Central memory CD8-positive, alpha-beta T cell (primary cell): ENCODE measurements at regions not wholly inside any gene's neighbourhood (a gene's known extent, or its start where the extent isn't known, plus 50 kb on each side); places are given as distances from the start of the nearest gene placed in this dataset.
"Not testable (repeated sequence)": the region's sequence is repeated elsewhere in the genome, so short reads cannot be mapped to it uniquely, and the experiment has no call there.

Experiments
- ATAC-seq: fragments of 150-1000 bp; cut with Tn5 transposase; replicated peaks from 2 replicates; pipeline ENCODE4 v1.10.0; 2022; ENCODE audit warnings: mild to moderate bottlenecking, moderate FRiP score, moderate number of reproducible peaks; ENCODE audit not compliant: poor library complexity, severe bottlenecking; ENCODE audit errors: extremely low read depth
- DNase-seq, 2 donors: peaks; one replicate each; pipeline ENCODE4 v3.0.0; 2021; ENCODE audit warnings: low spot score in 2 of 2
- H3K27ac Mint-ChIP-seq: one replicate; pipeline ENCODE4 v1.8.0; 2022; ENCODE audit warnings: low read depth, mild to moderate bottlenecking, moderate library complexity, mixed read lengths
- H3K27me3 Mint-ChIP-seq: one replicate; pipeline ENCODE4 v1.8.0; 2022; ENCODE audit warnings: mixed read lengths
- H3K36me3 Mint-ChIP-seq: one replicate; pipeline ENCODE4 v1.8.0; 2022; ENCODE audit warnings: mild to moderate bottlenecking, moderate library complexity, mixed read lengths; ENCODE audit not compliant: insufficient read depth
- H3K4me1 Mint-ChIP-seq: one replicate; pipeline ENCODE4 v1.8.0; 2022; ENCODE audit warnings: mixed read lengths
- H3K4me3 Mint-ChIP-seq: one replicate; pipeline ENCODE4 v1.8.0; 2022; ENCODE audit warnings: mild to moderate bottlenecking, moderate library complexity, mixed read lengths
- H3K9me3 Mint-ChIP-seq: one replicate; pipeline ENCODE4 v1.8.0; 2022; ENCODE audit warnings: mixed read lengths

DNA sequence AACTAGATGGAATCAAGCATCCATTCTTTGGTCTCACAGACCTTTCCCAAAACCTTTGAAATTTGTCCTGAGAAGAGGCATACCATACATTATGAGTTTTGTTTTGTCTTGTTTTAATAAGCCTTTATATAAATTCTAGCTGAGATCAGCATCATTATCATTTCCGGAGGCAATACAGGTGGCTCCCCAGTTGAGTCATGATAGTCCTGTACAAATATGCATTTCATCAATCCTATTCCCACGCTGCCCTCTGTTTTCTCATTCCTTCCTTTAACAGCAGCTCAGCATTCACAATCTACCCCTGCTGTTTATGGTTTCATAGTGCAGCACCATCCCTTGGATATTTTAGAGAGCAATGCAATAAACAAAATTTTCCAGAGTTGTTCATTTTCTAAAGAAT lies 216.7 kb downstream of the TXNL1 start:
- Mint-ChIP-seq H3K4me1 (no peaks in the 10 kb centered on the region), H3K36me3 (no peaks in the 10 kb centered on the region), H3K27me3 (no peaks in the 10 kb centered on the region), H3K9me3 (peaks cover 23% of the 10 kb centered on the region), H3K27ac (no peak overlapping the region), H3K4me3 (no peak overlapping the region)
- DNase-seq (no peak), ATAC-seq (no peak)

DNA sequence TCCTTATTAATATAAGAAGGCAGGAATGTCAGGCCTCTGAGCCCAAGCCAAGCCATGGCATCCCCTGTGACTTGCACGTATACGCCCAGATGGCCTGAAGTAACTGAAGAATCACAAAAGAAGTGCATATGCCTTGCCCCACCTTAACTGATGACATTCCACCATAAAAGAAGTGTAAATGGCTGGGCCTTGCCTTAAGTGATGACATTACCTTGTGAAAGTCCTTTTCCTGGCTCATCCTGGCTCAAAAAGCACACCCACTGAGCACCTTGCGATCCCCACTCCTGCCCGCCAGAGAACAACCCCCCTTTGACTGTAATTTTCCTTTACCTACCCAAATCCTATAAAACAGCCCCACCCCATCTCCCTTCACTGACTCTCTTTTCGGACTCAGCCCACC lies 217.5 kb downstream of the TXNL1 start:
- not testable (repeated sequence) for H3K4me1 Mint-ChIP-seq, ATAC-seq, DNase-seq, H3K27ac Mint-ChIP-seq, H3K4me3 Mint-ChIP-seq, H3K27me3 Mint-ChIP-seq, H3K36me3 Mint-ChIP-seq
- H3K9me3 Mint-ChIP-seq, result peaks cover 28% of the 10 kb centered on the region

DNA sequence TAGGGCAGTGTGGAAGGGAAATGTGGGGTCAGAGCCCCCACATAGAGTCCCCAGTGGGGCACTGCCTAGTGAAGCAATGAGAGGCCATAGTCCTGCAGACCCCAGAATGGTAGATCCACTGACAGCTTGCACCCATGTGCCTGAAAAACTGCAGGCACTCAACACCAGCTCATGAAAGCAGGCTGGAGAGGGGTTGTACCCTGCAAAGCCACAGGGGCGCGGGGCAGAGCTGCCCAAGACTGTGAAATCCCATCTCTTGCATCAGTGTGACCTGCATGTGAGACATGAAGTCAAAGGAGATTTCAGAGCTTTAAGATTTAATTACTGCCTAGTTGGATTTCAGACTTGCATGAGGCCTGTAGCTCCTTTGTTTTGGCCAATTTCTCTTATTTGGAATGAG lies 224.0 kb downstream of the TXNL1 start:
- no peak overlapping the region for H3K27ac Mint-ChIP-seq
- H3K4me3 Mint-ChIP-seq, result no peak overlapping the region
- H3K9me3 Mint-ChIP-seq, result peaks cover 22% of the 10 kb centered on the region
- DNase-seq, result no peak
- no peaks in the 10 kb centered on the region for H3K4me1 Mint-ChIP-seq
- H3K36me3 Mint-ChIP-seq, result no peaks in the 10 kb centered on the region
- H3K27me3 Mint-ChIP-seq, result no peaks in the 10 kb centered on the region
- no peak for ATAC-seq

DNA sequence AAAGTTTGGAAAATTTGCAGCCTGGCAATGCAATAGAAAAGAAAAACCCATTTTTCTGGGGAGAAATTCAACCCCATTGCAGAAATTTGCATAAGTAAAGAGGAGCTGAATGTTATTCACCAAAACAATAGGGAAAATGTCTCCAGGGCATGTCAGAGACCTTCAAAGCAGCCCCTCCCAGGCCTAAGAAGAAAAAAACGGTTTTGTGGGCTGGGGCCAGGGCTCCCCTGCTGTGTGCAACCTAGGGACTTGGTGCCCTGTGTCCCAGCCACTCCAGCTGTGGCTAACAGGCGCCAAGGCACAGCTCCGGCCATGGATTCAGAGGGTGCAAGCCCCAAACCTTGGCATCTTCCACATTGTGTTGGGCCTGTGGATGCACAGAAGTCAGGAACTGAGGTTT lies 224.5 kb downstream of the TXNL1 start:
- DNase-seq (no peak), ATAC-seq (no peak)
- Mint-ChIP-seq H3K4me1 (no peaks in the 10 kb centered on the region), H3K27me3 (no peaks in the 10 kb centered on the region), H3K4me3 (no peak overlapping the region), H3K36me3 (no peaks in the 10 kb centered on the region), H3K9me3 (peaks cover 22% of the 10 kb centered on the region), H3K27ac (no peak overlapping the region)

DNA sequence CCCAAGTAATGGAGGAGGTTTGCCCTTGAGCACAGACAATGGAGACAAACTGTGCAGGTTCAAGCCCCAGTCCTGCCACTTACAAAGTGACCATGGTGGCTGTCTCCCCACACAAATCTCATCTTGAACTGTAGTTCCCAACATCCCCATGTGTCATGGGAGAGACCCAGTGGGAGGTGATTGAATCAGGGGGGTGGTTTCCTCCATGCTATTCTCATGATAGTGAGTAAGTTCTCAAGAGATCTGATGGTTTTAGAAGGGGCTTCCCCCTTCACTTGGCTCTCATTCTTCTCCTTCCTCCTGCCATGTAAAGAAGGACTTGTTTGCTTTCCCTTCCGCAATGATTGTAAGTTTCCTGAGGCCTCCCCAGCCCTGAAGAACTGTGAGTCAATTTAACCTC lies 225.4 kb downstream of the TXNL1 start:
- no peak for ATAC-seq
- H3K9me3 Mint-ChIP-seq, result peaks cover 22% of the 10 kb centered on the region
- no peaks in the 10 kb centered on the region for H3K27me3 Mint-ChIP-seq
- H3K4me1 Mint-ChIP-seq, result no peaks in the 10 kb centered on the region
- no peak for DNase-seq
- no peak overlapping the region for H3K4me3 Mint-ChIP-seq
- no peaks in the 10 kb centered on the region for H3K36me3 Mint-ChIP-seq
- no peak overlapping the region for H3K27ac Mint-ChIP-seq

DNA sequence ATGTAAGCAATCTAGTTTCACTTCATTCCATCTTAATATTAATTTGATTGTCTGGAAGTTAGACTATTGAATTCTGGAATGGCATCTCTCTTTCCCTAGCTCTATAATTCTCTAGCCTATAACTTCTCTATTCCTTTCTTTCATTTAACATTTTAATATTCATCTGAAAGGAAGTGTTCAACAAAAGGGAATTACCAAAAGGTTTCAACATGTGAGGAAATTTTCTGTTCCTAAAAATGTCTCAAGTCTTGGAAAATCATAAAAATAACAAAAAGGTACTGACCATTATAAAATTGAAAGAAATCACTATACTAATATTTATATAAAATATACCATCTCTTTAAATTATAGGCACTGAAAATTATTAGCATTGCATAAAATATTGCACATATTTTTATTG lies 228.7 kb downstream of the TXNL1 start:
- H3K4me1 Mint-ChIP-seq, result no peaks in the 10 kb centered on the region
- H3K27ac Mint-ChIP-seq, result no peak overlapping the region
- DNase-seq, result no peak

DNA sequence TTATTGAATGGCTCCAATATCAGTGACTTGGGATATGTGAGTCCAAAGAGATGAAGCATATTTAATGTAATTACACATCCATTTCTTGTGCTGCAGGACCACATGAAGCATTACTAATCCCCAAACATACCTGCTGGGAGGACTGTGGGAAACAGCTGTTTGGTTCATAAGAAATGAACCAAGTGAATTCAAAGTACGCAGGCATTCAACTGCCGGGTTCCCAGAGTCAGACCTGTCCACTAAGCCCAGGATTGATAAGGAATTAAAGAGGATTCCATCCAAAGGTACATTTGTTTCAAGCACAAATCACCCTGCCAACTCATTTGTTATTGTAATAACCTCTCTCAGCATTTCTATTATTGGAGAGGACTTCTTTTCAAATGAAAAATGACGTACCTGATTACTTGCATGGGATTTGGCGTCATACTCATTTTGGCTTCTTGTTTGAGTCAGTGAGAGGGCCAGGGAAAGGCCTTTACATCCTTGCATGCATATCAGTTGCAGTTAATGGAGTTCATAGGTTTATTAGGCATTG lies 230.7 kb downstream of the TXNL1 start:
- DNase-seq, result no peak
- Mint-ChIP-seq H3K27me3 (no peaks in the 10 kb centered on the region), H3K4me1 (no peaks in the 10 kb centered on the region), H3K9me3 (peaks cover 16% of the 10 kb centered on the region), H3K4me3 (no peak overlapping the region), H3K36me3 (no peaks in the 10 kb centered on the region), H3K27ac (no peak overlapping the region)
- ATAC-seq, result no peak

More for the DNA sequence above, 228.7 kb downstream of the TXNL1 start:
- ATAC-seq, result no peak
- Mint-ChIP-seq H3K36me3 (no peaks in the 10 kb centered on the region), H3K4me3 (no peak overlapping the region), H3K9me3 (peaks cover 16% of the 10 kb centered on the region), H3K27me3 (no peaks in the 10 kb centered on the region)

DNA sequence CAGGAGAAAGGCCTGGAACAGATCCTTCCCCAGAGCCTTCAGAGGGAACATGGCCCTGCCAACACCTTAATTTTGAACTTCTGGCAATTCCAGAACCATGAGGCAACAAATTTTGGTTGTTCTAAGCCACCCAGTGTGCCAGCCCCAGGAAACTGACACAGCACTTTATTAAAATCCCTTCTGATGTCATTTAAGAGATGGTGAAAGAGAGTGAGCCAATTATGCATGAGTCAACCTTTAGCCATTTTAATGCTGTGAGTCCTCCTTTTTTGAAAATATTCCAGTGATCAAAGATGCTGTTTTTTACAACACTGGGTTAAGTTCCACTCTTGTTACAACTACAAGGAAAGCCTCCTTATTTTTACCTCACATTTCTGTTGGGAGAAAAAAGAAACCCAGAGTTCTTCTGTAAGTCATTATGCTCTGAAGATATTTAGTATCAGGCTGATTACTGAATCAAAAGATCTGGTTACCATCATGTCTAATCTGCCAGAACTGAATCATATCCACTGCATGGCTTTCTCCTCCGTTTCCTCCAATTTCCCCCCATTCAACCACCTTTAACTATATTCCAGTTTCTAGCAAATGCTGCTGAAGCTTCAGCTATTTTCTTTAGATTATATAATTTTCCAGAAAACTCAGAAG lies 235.4 kb downstream of the TXNL1 start:
- no peaks in the 10 kb centered on the region for H3K36me3 Mint-ChIP-seq
- peaks cover 16% of the 10 kb centered on the region for H3K9me3 Mint-ChIP-seq
- H3K4me3 Mint-ChIP-seq, result no peak overlapping the region
- H3K27me3 Mint-ChIP-seq, result no peaks in the 10 kb centered on the region
- no peaks in the 10 kb centered on the region for H3K4me1 Mint-ChIP-seq
- ATAC-seq (no peak), DNase-seq (no peak)
- no peak overlapping the region for H3K27ac Mint-ChIP-seq

DNA sequence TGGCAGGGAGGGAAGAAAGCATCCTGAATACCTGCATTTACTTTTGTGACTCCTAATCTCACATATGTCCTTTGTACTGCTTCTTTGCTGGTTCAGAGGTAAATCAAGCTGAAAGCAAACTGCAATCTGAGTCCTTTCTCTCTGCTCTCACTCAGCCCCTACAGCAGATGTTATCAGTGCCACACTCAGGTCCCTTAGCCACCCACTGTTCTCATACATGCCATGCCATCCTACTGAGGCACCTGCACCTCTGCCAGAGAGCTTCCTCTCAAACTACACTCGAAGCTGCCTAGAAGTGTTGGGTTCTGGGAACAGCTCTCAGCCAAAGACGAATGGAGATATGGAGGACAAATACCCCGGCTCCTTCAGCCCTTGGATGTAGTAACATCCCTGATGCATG lies 244.5 kb downstream of the TXNL1 start:
- H3K27me3 Mint-ChIP-seq, result no peaks in the 10 kb centered on the region
- DNase-seq, result no peak
- no peak for ATAC-seq

DNA sequence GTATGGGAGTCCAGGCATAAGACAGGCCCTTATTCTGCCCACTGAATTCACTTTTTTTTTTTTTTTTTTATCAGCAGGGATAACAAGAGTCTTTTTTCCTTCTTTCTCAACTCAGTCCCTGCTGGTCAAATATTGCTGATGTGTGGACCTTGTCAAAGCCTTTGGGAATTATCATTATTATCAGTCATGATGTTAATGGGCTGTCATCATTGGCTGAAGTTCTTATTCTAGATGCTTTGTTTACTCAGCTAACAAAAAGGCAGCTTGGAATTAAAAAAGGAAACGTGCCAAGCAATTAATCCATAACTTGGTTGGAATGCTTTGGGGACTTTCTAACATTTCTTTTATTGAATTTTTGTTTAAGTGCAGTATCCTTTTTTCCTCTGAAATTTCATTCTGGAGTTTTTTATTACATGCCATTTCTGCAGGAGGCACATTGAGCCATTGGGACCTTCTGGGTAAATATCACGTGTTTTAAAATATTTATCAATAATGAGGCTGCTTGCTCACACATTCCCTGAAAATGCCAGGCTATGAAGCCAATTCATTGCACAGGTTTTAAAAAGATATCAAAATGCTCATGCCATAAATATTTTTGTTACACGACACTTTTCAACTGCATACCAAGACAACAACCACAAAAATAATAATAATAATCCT lies 246.3 kb downstream of the TXNL1 start:
- no peak overlapping the region for H3K4me3 Mint-ChIP-seq
- no peak overlapping the region for H3K27ac Mint-ChIP-seq
- DNase-seq, result no peak
- H3K36me3 Mint-ChIP-seq, result no peaks in the 10 kb centered on the region
- ATAC-seq, result no peak
- no peaks in the 10 kb centered on the region for H3K9me3 Mint-ChIP-seq
- H3K27me3 Mint-ChIP-seq, result no peaks in the 10 kb centered on the region
- no peaks in the 10 kb centered on the region for H3K4me1 Mint-ChIP-seq

More for the DNA sequence above, 244.5 kb downstream of the TXNL1 start:
- Mint-ChIP-seq H3K9me3 (peaks cover 6% of the 10 kb centered on the region), H3K36me3 (no peaks in the 10 kb centered on the region), H3K4me3 (no peak overlapping the region), H3K27ac (no peak overlapping the region), H3K4me1 (no peaks in the 10 kb centered on the region)

DNA sequence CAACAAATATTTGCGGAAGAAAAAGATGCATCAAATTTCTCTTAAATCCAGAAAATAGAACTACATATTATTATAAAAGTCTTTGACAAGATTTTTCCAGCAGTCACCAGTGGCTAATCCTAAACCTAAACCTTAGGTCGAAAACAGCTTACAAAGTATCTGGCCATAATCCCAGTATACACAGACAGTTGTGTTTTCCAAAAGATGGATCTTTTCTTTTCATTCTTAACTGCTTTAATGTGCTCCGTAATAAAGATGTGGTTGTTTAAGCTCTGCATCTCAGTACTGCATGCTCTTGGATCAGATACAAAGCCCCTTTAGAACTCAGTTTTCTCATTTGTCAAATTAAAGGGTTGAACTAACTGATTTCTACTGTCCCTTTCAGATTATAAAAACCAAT lies 247.8 kb downstream of the TXNL1 start:
- H3K27ac Mint-ChIP-seq, result no peak overlapping the region
- DNase-seq (no peak), ATAC-seq (no peak)
- no peaks in the 10 kb centered on the region for H3K4me1 Mint-ChIP-seq
- no peak overlapping the region for H3K4me3 Mint-ChIP-seq
- no peaks in the 10 kb centered on the region for H3K27me3 Mint-ChIP-seq
- no peaks in the 10 kb centered on the region for H3K36me3 Mint-ChIP-seq
- H3K9me3 Mint-ChIP-seq, result no peaks in the 10 kb centered on the region

DNA sequence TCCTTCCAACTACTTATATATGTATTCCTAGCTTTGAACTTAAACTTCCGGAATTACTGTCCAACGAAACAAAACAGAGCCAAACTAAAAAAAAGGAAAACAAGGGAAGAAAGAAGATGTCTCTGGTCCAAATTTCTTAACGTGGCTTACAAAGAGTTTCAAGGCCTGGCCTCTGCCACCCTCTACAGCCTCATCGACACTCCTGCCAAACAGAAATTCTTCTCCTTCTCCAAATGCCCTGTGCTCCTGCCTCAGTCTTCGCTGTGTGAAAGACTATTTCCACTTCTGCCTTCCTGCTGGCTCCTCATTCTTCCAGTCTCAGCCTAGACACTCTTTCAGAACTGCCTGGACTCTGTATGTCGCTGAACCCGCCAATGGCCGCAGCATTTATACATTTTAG lies 249.2 kb downstream of the TXNL1 start:
- DNase-seq, result no peak

DNA sequence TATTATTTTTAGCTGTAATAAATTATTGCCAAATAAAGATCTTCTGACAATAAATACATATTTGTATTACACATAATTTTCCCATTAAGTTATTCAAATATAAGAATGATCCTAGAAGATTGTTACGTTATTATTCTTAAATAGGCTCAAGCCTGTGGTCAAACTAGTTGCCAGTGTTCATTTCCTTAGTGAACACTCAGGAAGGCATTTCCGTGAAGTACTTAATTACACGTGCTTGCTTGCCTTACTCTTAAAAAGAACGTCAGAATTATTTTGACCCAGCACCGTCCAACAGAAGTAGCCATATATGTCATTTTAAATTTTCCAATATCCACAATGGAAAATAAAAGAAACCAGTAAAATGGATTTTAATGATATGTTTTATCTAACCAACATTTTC lies 249.8 kb downstream of the TXNL1 start:
- Mint-ChIP-seq H3K36me3 (no peaks in the 10 kb centered on the region), H3K9me3 (no peaks in the 10 kb centered on the region)

More for the DNA sequence above, 249.2 kb downstream of the TXNL1 start:
- no peaks in the 10 kb centered on the region for H3K27me3 Mint-ChIP-seq
- H3K9me3 Mint-ChIP-seq, result no peaks in the 10 kb centered on the region
- H3K4me3 Mint-ChIP-seq, result no peak overlapping the region
- H3K36me3 Mint-ChIP-seq, result no peaks in the 10 kb centered on the region
- no peaks in the 10 kb centered on the region for H3K4me1 Mint-ChIP-seq
- ATAC-seq, result no peak
- H3K27ac Mint-ChIP-seq, result no peak overlapping the region

More for the DNA sequence above, 249.8 kb downstream of the TXNL1 start:
- DNase-seq (no peak), ATAC-seq (no peak)
- no peaks in the 10 kb centered on the region for H3K4me1 Mint-ChIP-seq
- no peak overlapping the region for H3K4me3 Mint-ChIP-seq
- no peaks in the 10 kb centered on the region for H3K27me3 Mint-ChIP-seq
- no peak overlapping the region for H3K27ac Mint-ChIP-seq
